PC-3 (cell line): ENCODE measurements at regions not wholly inside any gene's neighbourhood (a gene's known extent, or its start where the extent isn't known, plus 50 kb on each side); places are given as distances from the start of the nearest gene placed in this dataset.

Experiments used
- ATAC-seq: fragments of 200-7000 bp; cut with Tn5 transposase; 2 replicates; pipeline ENCODE4 v1.9.1; 2020; ENCODE audit warnings: mild to moderate bottlenecking, moderate library complexity
- BruUV-seq: library from RNA; stranded (reverse); fragments of 400-500 nt; replicated peaks from 2 replicates; lab custom pipeline; 2021; lab: Mats Ljungman, UMichigan
- CTCF ChIA-PET: fragments of 300-600 bp; sonication (Branson Sonifier 250); formaldehyde crosslinking; loops from one replicate; lab custom pipeline; 2022; ENCODE audit warnings: antibody characterized with exemption; lab: Charles Lee
- POLR2A ChIA-PET: fragments of 300-600 bp; sonication (Branson Sonifier 250); formaldehyde crosslinking; loops from one replicate; lab custom pipeline; 2022; ENCODE audit warnings: antibody characterized with exemption; ENCODE audit not compliant: unreplicated experiment; lab: Charles Lee
- DNase-seq: peaks from one replicate; pipeline ENCODE4 v3.0.0-alpha.2; 2015
- H2AFZ ChIP-seq: fragments of 300-600 bp; sonication (generic); 2 replicates; pipeline ENCODE4 v1.6.0; 2016; ENCODE audit warnings: antibody characterized with exemption, low read length
- H3F3A ChIP-seq: fragments of 300-600 bp; sonication (generic); one replicate; pipeline ENCODE4 v1.6.0; 2017; ENCODE audit warnings: antibody characterized with exemption, low read length, control low read depth, mild to moderate bottlenecking; ENCODE audit not compliant: unreplicated experiment
- H3K27ac ChIP-seq: fragments of 300-600 bp; sonication (generic); 2 replicates; pipeline ENCODE4 v1.5.1; 2016; ENCODE audit warnings: mild to moderate bottlenecking, low read length
- H3K27me3 ChIP-seq: fragments of 300-600 bp; sonication (generic); 2 replicates; pipeline ENCODE4 v1.6.1; 2016; ENCODE audit warnings: low read length, mixed read lengths
- H3K36me3 ChIP-seq: fragments of 300-600 bp; sonication (generic); 2 replicates; pipeline ENCODE4 v1.6.1; 2016; ENCODE audit warnings: low read depth, mixed run types, low read length, mixed read lengths
- H3K4me1 ChIP-seq: fragments of 300-600 bp; sonication (generic); 2 replicates; pipeline ENCODE4 v1.5.1; 2016; ENCODE audit warnings: low read length; ENCODE audit not compliant: insufficient read depth
- H3K4me2 ChIP-seq: fragments of 300-600 bp; sonication (generic); 2 replicates; pipeline ENCODE4 v1.6.0; 2016; ENCODE audit warnings: low read length
- H3K4me3 ChIP-seq: fragments of 300-600 bp; sonication (generic); 2 replicates; pipeline ENCODE4 v1.5.1; 2016; ENCODE audit warnings: mild to moderate bottlenecking, low read length, mixed read lengths
- H3K79me2 ChIP-seq: fragments of 300-600 bp; sonication (generic); 2 replicates; pipeline ENCODE4 v1.6.1; 2017; ENCODE audit warnings: low read length, mixed read lengths
- H3K9ac ChIP-seq: fragments of 300-600 bp; sonication (generic); 2 replicates; pipeline ENCODE4 v1.6.0; 2016; ENCODE audit warnings: mild to moderate bottlenecking, low read length
- H3K9me2 ChIP-seq: fragments of 300-600 bp; sonication (generic); replicated peaks from 2 replicates; pipeline ENCODE4 v1.6.1; 2016; ENCODE audit warnings: mixed run types, low read length, mixed read lengths
- H3K9me3 ChIP-seq: fragments of 300-600 bp; sonication (generic); 2 replicates; pipeline ENCODE4 v1.6.1; 2016; ENCODE audit warnings: low read length, mixed read lengths
- H4K20me1 ChIP-seq: fragments of 300-600 bp; sonication (generic); 2 replicates; pipeline ENCODE4 v1.6.1; 2016; ENCODE audit warnings: low read length, mixed read lengths
- EZH2 ChIP-seq: fragments of 300-600 bp; sonication (generic); IDR thresholded peaks from one replicate; pipeline ENCODE4 v1.6.1; 2017; ENCODE audit warnings: antibody characterized with exemption, mild to moderate bottlenecking, low read length; ENCODE audit not compliant: unreplicated experiment
- EZH2phosphoT487 ChIP-seq: fragments of 300-600 bp; sonication (generic); IDR thresholded peaks from 2 replicates; pipeline ENCODE4 v1.6.1; 2018; ENCODE audit warnings: mild to moderate bottlenecking, antibody characterized with exemption, low read length, borderline replicate concordance
- intact Hi-C: fragments of 100-400 bp; cut with micrococcal nuclease; formaldehyde crosslinking; loops from 2 replicates; pipeline ENCODE4 v1.9.0; 2023
- TF ChIP-seq, protein P1 (sequence below): fragments of 300-600 bp; sonication (generic); conservative IDR thresholded peaks from 2 replicates; pipeline ENCODE4 v1.5.1; 2017; ENCODE audit warnings: antibody characterized with exemption, low read depth, mild to moderate bottlenecking, low read length

- intact Hi-C loops, result no loop called here
- H3K27me3 ChIP-seq, result peaks cover 44% of the 10 kb centered on the region
- TF ChIP-seq, protein P1, sequence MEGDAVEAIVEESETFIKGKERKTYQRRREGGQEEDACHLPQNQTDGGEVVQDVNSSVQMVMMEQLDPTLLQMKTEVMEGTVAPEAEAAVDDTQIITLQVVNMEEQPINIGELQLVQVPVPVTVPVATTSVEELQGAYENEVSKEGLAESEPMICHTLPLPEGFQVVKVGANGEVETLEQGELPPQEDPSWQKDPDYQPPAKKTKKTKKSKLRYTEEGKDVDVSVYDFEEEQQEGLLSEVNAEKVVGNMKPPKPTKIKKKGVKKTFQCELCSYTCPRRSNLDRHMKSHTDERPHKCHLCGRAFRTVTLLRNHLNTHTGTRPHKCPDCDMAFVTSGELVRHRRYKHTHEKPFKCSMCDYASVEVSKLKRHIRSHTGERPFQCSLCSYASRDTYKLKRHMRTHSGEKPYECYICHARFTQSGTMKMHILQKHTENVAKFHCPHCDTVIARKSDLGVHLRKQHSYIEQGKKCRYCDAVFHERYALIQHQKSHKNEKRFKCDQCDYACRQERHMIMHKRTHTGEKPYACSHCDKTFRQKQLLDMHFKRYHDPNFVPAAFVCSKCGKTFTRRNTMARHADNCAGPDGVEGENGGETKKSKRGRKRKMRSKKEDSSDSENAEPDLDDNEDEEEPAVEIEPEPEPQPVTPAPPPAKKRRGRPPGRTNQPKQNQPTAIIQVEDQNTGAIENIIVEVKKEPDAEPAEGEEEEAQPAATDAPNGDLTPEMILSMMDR, result no peak
- no peak for TF ChIP-seq EZH2phosphoT487
- TF ChIP-seq EZH2, result no peak
- ATAC-seq (no peak), DNase-seq (no peak)
- H3K4me3 ChIP-seq, result no peak overlapping the region
- ChIA-PET POLR2A (no interaction called here), CTCF (no interaction called here)
- no peak overlapping the region for H2AFZ ChIP-seq
- no peak overlapping the region for H3K4me2 ChIP-seq
- H3K36me3 ChIP-seq, result no peaks in the 10 kb centered on the region
- no TSS peak for BruUV-seq
- no peak overlapping the region for H3K27ac ChIP-seq
- no peaks in the 10 kb centered on the region for H3F3A ChIP-seq
- no peaks in the 10 kb centered on the region for H3K9me2 ChIP-seq
- no peaks in the 10 kb centered on the region for H4K20me1 ChIP-seq
- H3K9ac ChIP-seq, result no peak overlapping the region
- H3K4me1 ChIP-seq, result no peaks in the 10 kb centered on the region
- H3K9me3 ChIP-seq, result no peaks in the 10 kb centered on the region
- no peaks in the 10 kb centered on the region for H3K79me2 ChIP-seq
Observed at GRCh38 chr11:111001081-111001430, 244.5 kb upstream of the POU2AF2 start.

DNA sequence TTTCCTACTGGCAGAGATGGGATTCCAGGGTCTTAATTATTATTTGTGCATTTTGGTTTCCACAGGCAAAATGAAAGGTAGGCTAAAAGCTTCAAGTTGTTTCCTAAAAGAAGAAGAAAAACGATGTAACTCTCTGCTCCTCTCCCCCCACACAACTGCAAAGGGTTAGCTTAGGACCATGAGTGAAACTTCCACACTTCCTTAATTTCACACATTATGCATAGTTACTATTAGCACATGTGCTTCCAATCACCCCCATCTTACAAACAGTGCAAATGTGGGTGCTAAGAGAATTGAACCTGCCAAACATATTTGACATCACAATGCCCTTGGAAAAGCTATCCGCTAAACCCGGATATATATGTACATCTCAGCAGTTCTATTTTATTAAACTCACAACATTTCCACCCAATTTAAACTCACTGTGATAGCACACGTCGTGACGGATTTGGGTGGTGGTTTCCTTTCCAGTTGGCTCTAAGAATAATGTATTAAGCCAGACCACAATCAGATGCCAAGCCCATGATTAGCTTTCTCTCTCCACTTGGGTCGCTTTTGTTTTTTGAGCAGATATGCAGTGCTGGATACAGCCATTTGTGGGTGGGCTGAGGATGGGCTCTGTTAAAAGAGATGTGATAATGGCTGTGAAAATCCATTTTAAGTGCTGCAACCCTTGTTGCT, 245.0 kb upstream of the POU2AF2 start:
- Histone ChIP-seq H3K4me2 (no peak overlapping the region), H3K4me3 (no peak overlapping the region), H3K27me3 (peaks cover 39% of the 10 kb centered on the region; the same call in 1 of the 2 replicates), H3K27ac (no peak overlapping the region), H3K4me1 (no peaks in the 10 kb centered on the region), H2AFZ (no peak overlapping the region), H3K9me2 (no peaks in the 10 kb centered on the region), H3F3A (no peaks in the 10 kb centered on the region), H4K20me1 (no peaks in the 10 kb centered on the region), H3K9ac (no peak overlapping the region), H3K36me3 (no peaks in the 10 kb centered on the region), H3K79me2 (no peaks in the 10 kb centered on the region), H3K9me3 (no peaks in the 10 kb centered on the region)
- TF ChIP-seq EZH2 (no peak), EZH2phosphoT487 (no peak)
- TF ChIP-seq, protein P1, result no peak
- intact Hi-C loops, result no loop called here
- ChIA-PET CTCF (no interaction called here), POLR2A (no interaction called here)
- DNase-seq (no peak), ATAC-seq (no peak)
- BruUV-seq, result no TSS peak

DNA sequence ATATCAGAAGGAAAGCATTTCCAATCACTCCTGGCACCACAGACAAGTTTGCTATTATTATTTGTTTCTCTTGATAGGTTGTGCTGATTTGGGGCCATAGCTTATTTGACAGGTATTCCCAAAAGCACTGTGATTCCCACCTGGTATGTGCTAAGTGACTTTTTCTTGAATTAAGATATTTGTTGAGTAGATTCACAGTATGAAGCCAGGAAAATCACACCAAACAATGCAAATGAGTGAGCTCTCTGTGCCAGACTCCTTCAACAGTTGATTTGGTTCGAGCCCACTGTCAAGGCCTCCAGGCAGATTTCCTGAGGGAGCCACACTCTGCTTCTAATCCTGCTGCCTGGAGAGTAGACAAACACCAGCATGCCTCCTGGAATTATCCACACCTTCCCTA, 253.0 kb upstream of the POU2AF2 start:
- Histone ChIP-seq H2AFZ (no peak overlapping the region), H3K9ac (no peak overlapping the region), H3K4me3 (no peak overlapping the region), H3K9me2 (no peaks in the 10 kb centered on the region), H3F3A (no peaks in the 10 kb centered on the region), H3K9me3 (no peaks in the 10 kb centered on the region), H3K27me3 (peaks cover 39% of the 10 kb centered on the region), H3K79me2 (no peaks in the 10 kb centered on the region), H3K27ac (no peak overlapping the region), H4K20me1 (no peaks in the 10 kb centered on the region), H3K36me3 (no peaks in the 10 kb centered on the region), H3K4me2 (no peak overlapping the region), H3K4me1 (no peaks in the 10 kb centered on the region)
- intact Hi-C loops, result no loop called here
- DNase-seq (no peak), ATAC-seq (no peak)
- TF ChIP-seq EZH2phosphoT487, result no peak
- TF ChIP-seq EZH2, result no peak
- TF ChIP-seq, protein P1, result no peak
- CTCF ChIA-PET, result interaction anchor here (0.6 kb wide), 1 partner anchor 424 kb away, joined by 3 read pairs; no protein-coding TSS in a partner anchor
- no TSS peak for BruUV-seq
- POLR2A ChIA-PET, result no interaction called here
